Neural cell (in vitro differentiated cells): ENCODE measurements at regions not wholly inside any gene's neighbourhood (a gene's known extent, or its start where the extent isn't known, plus 50 kb on each side); places are given as distances from the start of the nearest gene placed in this dataset.
"Not testable (repeated sequence)": the region's sequence is repeated elsewhere in the genome, so short reads cannot be mapped to it uniquely, and the experiment has no call there.

Experiments used
- H2AFZ ChIP-seq: fragments of 200-600, 300-800 bp; sonication (generic), shearing (Covaris generic); 2 replicates; pipeline ENCODE4 v1.6.0; 2014; ENCODE audit warnings: low read depth, mild to moderate bottlenecking, antibody characterized with exemption, low read length, moderate library complexity
- H3F3A ChIP-seq: fragments of 200-600 bp; shearing (Covaris generic); 2 replicates; pipeline ENCODE4 v1.6.1; 2016; ENCODE audit warnings: mild to moderate bottlenecking, moderate library complexity, mixed read lengths, antibody characterized with exemption, low read length; ENCODE audit not compliant: insufficient read depth, poor library complexity, severe bottlenecking
- H3K27ac ChIP-seq: fragments of 200-600, 300-800 bp; sonication (generic), shearing (Covaris generic); 2 replicates; pipeline ENCODE4 v1.5.1; 2014; ENCODE audit warnings: mild to moderate bottlenecking, low read length, moderate library complexity
- H3K27me3 ChIP-seq: fragments of 300-800, 200-600 bp; sonication (generic), shearing (Covaris generic); 2 replicates; pipeline ENCODE4 v1.6.0; 2014; ENCODE audit warnings: mild to moderate bottlenecking, low read depth, low read length, moderate library complexity; ENCODE audit not compliant: insufficient read depth
- H3K36me3 ChIP-seq: fragments of 300-800, 200-600 bp; sonication (generic), shearing (Covaris generic); 2 replicates; pipeline ENCODE4 v1.5.1; 2014; ENCODE audit warnings: mild to moderate bottlenecking, antibody characterized with exemption, low read length, moderate library complexity; ENCODE audit not compliant: insufficient read depth
- H3K4me2 ChIP-seq: fragments of 300-800, 200-600 bp; sonication (generic), shearing (Covaris generic); 2 replicates; pipeline ENCODE4 v1.6.0; 2014; ENCODE audit warnings: mild to moderate bottlenecking, low read length
- H3K4me3 ChIP-seq: fragments of 300-800, 200-600 bp; sonication (generic), shearing (Covaris generic); 2 replicates; pipeline ENCODE4 v1.5.1; 2014; ENCODE audit warnings: mild to moderate bottlenecking, low read length, moderate library complexity
- H3K79me2 ChIP-seq: fragments of 200-600 bp; shearing (Covaris generic); replicated peaks from 2 replicates; pipeline ENCODE4 v1.6.0; 2014; ENCODE audit warnings: mild to moderate bottlenecking, low read length, moderate library complexity; ENCODE audit not compliant: insufficient read depth
- H3K9ac ChIP-seq: fragments of 300-800, 200-600 bp; sonication (generic), shearing (Covaris generic); 2 replicates; pipeline ENCODE4 v1.6.1; 2016; ENCODE audit warnings: mild to moderate bottlenecking, low read length, mixed read lengths
- H3K9me2 ChIP-seq: fragments of 200-600 bp; shearing (Covaris generic); 2 replicates; pipeline ENCODE4 v1.6.1; 2016; ENCODE audit warnings: mild to moderate bottlenecking, low read length, mixed read lengths; ENCODE audit not compliant: insufficient read depth
- H3K9me3 ChIP-seq: fragments of 200-600, 300-800 bp; sonication (generic), shearing (Covaris generic); 2 replicates; pipeline ENCODE4 v1.6.1; 2016; ENCODE audit warnings: mild to moderate bottlenecking, mixed run types, low read length, moderate library complexity, mixed read lengths
- H4K20me1 ChIP-seq: fragments of 200-600 bp; shearing (Covaris generic); 2 replicates; pipeline ENCODE4 v1.6.1; 2016; ENCODE audit warnings: mild to moderate bottlenecking, mixed run types; ENCODE audit not compliant: insufficient read depth
- EP300 ChIP-seq: fragments of 450-650 bp; conservative IDR thresholded peaks from 2 replicates; pipeline ENCODE4 v1.6.1; 2014; ENCODE audit warnings: antibody characterized with exemption, mild to moderate bottlenecking, moderate library complexity; ENCODE audit not compliant: poor library complexity, severe bottlenecking
- EZH2 ChIP-seq: fragments of 200-600, 300-800 bp; shearing (Covaris generic), sonication (generic); IDR thresholded peaks from 2 replicates; pipeline ENCODE4 v1.6.1; 2014; ENCODE audit warnings: antibody characterized with exemption, low read length, borderline replicate concordance, mild to moderate bottlenecking; ENCODE audit not compliant: insufficient read depth, poor library complexity, severe bottlenecking
- MXI1 ChIP-seq: fragments of 450-650 bp; conservative IDR thresholded peaks from 2 replicates; pipeline ENCODE4 v1.6.1; 2014; ENCODE audit warnings: antibody characterized with exemption, mild to moderate bottlenecking; ENCODE audit not compliant: poor library complexity, severe bottlenecking
- POLR2AphosphoS5 ChIP-seq: IDR thresholded peaks from 2 replicates; pipeline ENCODE4 v1.6.1; 2012
- RAD21 ChIP-seq: fragments of 450-650 bp; conservative IDR thresholded peaks from 2 replicates; pipeline ENCODE4 v1.6.1; 2014; ENCODE audit warnings: antibody characterized with exemption, mild to moderate bottlenecking, moderate library complexity
- SMC3 ChIP-seq: fragments of 450-650 bp; conservative IDR thresholded peaks from 2 replicates; pipeline ENCODE4 v1.6.1; 2014; ENCODE audit warnings: antibody characterized with exemption, mild to moderate bottlenecking, moderate library complexity; ENCODE audit not compliant: poor library complexity
- TAF1 ChIP-seq: IDR thresholded peaks from 2 replicates; pipeline ENCODE4 v1.6.1; 2012; ENCODE audit warnings: low read depth
- TF ChIP-seq, protein P1 (sequence below): fragments of 450-650 bp; IDR thresholded peaks from 2 replicates; pipeline ENCODE4 v1.5.1; 2014; ENCODE audit warnings: antibody characterized with exemption, mild to moderate bottlenecking, moderate library complexity; ENCODE audit not compliant: poor library complexity, severe bottlenecking
- TF ChIP-seq, protein P2 (sequence below): IDR thresholded peaks from 2 replicates; pipeline ENCODE4 v1.6.1; 2012; ENCODE audit warnings: borderline replicate concordance

DNA sequence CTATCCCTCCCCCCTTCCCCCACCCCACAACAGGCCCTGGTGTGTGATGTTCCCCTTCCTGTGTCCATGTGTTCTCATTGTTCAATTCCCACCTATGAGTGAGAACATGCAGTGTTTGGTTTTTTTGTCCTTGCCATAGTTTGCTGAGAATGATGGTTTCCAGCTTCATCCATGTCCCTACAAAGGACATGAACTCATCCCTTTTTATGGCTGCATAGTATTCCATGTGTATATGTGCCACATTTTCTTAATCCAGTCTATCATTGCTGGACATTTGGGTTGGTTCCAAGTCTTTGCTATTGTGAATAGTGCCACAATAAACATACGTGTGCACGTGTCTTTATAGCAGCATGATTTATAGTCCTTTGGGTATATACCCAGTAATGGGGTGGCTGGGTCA lies 52.3 kb upstream of the MAN1A2 start:
- H3K79me2 ChIP-seq, H3K27ac ChIP-seq, H3K27me3 ChIP-seq, H3K4me2 ChIP-seq, H3K9ac ChIP-seq, H3F3A ChIP-seq, H3K9me2 ChIP-seq, H4K20me1 ChIP-seq, H2AFZ ChIP-seq, H3K4me3 ChIP-seq, H3K36me3 ChIP-seq, H3K9me3 ChIP-seq: not testable (repeated sequence)

DNA sequence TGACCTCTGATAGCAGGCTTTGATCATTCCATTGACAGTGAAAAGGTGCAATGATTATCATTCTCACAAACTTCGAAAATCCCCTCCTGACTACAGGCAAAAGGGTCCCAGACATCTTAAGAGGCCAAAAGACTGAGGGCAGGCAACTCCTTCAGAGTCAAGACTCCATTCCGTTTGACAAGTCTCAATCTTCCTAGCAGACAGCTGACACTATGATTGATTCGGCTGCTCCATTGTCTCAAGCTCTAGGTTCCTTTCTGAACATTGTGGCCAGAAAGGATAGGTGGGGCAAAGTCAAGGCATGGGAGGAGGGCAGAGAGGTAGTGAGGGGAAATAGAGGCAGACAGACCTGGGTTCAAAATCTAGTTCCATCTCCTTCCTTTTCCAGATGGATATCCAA lies 53.7 kb upstream of the MAN1A2 start:
- Histone ChIP-seq H3K4me3 (no peak overlapping the region), H3F3A (no peaks in the 10 kb centered on the region), H3K4me2 (no peak overlapping the region), H3K9me3 (no peaks in the 10 kb centered on the region), H3K79me2 (no peaks in the 10 kb centered on the region), H3K27me3 (no peaks in the 10 kb centered on the region), H2AFZ (no peak overlapping the region), H3K9ac (no peak overlapping the region), H3K9me2 (no peaks in the 10 kb centered on the region), H4K20me1 (no peaks in the 10 kb centered on the region), H3K27ac (no peak overlapping the region), H3K36me3 (no peaks in the 10 kb centered on the region)
- TF ChIP-seq, protein P1, sequence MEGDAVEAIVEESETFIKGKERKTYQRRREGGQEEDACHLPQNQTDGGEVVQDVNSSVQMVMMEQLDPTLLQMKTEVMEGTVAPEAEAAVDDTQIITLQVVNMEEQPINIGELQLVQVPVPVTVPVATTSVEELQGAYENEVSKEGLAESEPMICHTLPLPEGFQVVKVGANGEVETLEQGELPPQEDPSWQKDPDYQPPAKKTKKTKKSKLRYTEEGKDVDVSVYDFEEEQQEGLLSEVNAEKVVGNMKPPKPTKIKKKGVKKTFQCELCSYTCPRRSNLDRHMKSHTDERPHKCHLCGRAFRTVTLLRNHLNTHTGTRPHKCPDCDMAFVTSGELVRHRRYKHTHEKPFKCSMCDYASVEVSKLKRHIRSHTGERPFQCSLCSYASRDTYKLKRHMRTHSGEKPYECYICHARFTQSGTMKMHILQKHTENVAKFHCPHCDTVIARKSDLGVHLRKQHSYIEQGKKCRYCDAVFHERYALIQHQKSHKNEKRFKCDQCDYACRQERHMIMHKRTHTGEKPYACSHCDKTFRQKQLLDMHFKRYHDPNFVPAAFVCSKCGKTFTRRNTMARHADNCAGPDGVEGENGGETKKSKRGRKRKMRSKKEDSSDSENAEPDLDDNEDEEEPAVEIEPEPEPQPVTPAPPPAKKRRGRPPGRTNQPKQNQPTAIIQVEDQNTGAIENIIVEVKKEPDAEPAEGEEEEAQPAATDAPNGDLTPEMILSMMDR, result no peak
- peak; percentile 13 for TF ChIP-seq EP300

DNA sequence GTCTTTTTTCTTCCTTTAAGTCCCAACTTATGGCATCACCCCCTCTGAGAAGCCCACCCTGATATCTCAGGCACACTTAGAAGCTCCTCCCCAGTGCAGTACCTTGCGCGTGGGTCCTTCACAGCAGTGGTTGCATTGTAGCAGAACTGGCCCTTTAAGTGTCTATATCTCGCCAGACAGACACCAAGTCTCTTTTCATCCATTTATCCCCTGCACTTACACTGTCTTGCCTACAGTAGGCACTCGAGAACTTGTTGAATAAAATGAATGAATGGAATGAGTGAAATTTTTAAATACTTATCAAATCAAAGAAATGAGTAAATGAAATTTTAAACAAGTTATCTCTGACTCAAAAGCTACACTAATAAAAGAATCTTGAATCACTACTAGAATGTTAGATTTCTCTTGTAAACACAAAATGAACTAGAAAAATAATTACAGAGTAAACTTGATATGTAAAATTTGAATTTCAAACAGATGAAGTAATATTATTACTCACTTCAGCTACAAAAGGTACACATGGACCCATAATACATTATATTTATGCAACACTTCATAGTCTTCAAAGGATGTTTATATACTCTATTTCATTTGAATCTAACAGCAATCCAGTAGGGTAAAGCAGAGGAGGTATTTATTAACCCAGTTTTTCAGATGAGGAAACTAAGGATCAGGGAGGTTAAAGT lies 54.7 kb upstream of the MAN1A2 start:
- no peak for TF ChIP-seq EP300
- TF ChIP-seq, protein P2, sequence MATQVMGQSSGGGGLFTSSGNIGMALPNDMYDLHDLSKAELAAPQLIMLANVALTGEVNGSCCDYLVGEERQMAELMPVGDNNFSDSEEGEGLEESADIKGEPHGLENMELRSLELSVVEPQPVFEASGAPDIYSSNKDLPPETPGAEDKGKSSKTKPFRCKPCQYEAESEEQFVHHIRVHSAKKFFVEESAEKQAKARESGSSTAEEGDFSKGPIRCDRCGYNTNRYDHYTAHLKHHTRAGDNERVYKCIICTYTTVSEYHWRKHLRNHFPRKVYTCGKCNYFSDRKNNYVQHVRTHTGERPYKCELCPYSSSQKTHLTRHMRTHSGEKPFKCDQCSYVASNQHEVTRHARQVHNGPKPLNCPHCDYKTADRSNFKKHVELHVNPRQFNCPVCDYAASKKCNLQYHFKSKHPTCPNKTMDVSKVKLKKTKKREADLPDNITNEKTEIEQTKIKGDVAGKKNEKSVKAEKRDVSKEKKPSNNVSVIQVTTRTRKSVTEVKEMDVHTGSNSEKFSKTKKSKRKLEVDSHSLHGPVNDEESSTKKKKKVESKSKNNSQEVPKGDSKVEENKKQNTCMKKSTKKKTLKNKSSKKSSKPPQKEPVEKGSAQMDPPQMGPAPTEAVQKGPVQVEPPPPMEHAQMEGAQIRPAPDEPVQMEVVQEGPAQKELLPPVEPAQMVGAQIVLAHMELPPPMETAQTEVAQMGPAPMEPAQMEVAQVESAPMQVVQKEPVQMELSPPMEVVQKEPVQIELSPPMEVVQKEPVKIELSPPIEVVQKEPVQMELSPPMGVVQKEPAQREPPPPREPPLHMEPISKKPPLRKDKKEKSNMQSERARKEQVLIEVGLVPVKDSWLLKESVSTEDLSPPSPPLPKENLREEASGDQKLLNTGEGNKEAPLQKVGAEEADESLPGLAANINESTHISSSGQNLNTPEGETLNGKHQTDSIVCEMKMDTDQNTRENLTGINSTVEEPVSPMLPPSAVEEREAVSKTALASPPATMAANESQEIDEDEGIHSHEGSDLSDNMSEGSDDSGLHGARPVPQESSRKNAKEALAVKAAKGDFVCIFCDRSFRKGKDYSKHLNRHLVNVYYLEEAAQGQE, result no peak
- TF ChIP-seq SMC3, result no peak
- TF ChIP-seq POLR2AphosphoS5, result no peak
- TF ChIP-seq EZH2, result no peak
- TF ChIP-seq TAF1, result no peak
- no peak for TF ChIP-seq MXI1
- TF ChIP-seq, protein P1, result no peak
- TF ChIP-seq RAD21, result no peak
- Histone ChIP-seq H3K27me3 (no peaks in the 10 kb centered on the region), H3K79me2 (no peaks in the 10 kb centered on the region), H3F3A (no peaks in the 10 kb centered on the region), H3K27ac (no peak overlapping the region), H3K9ac (no peak overlapping the region), H4K20me1 (no peaks in the 10 kb centered on the region), H3K4me2 (no peak overlapping the region), H3K4me3 (no peak overlapping the region), H3K9me3 (no peaks in the 10 kb centered on the region), H2AFZ (no peak overlapping the region), H3K36me3 (no peaks in the 10 kb centered on the region), H3K9me2 (no peaks in the 10 kb centered on the region)
